ENCODE measurements at regions not wholly inside any gene's neighbourhood (a gene's known extent, or its start where the extent isn't known, plus 50 kb on each side); places are given as distances from the start of the nearest gene placed in this dataset.

DNA sequence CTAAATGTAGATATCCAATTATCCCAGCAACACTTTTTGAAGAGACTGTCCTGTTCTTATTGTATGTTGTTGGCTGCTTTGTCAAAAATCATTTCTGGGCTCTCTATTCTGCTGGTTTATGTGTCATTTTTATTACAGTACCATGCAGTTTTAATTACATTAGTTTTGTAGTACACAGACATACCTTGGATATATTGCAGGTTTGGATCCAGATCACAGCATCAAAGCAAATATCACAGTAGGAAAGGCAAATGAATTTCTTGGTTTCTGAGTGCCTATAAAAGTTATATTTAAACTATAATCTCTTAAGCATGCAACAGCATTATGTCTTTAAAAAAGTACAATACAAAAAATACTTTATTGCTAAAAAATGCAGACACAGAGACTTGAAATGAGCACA is 564.2 kb upstream of the MIR17HG start (continued):
- TF ChIP-seq, protein P1, sequence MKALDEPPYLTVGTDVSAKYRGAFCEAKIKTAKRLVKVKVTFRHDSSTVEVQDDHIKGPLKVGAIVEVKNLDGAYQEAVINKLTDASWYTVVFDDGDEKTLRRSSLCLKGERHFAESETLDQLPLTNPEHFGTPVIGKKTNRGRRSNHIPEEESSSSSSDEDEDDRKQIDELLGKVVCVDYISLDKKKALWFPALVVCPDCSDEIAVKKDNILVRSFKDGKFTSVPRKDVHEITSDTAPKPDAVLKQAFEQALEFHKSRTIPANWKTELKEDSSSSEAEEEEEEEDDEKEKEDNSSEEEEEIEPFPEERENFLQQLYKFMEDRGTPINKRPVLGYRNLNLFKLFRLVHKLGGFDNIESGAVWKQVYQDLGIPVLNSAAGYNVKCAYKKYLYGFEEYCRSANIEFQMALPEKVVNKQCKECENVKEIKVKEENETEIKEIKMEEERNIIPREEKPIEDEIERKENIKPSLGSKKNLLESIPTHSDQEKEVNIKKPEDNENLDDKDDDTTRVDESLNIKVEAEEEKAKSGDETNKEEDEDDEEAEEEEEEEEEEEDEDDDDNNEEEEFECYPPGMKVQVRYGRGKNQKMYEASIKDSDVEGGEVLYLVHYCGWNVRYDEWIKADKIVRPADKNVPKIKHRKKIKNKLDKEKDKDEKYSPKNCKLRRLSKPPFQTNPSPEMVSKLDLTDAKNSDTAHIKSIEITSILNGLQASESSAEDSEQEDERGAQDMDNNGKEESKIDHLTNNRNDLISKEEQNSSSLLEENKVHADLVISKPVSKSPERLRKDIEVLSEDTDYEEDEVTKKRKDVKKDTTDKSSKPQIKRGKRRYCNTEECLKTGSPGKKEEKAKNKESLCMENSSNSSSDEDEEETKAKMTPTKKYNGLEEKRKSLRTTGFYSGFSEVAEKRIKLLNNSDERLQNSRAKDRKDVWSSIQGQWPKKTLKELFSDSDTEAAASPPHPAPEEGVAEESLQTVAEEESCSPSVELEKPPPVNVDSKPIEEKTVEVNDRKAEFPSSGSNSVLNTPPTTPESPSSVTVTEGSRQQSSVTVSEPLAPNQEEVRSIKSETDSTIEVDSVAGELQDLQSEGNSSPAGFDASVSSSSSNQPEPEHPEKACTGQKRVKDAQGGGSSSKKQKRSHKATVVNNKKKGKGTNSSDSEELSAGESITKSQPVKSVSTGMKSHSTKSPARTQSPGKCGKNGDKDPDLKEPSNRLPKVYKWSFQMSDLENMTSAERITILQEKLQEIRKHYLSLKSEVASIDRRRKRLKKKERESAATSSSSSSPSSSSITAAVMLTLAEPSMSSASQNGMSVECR (CRISPR knock-in tag; IDR thresholded peaks at IDR 0.05; ENCODE audit: borderline replicate concordance) = no peak
- TF ChIP-seq PRRX2 (CRISPR knock-in tag; IDR thresholded peaks at IDR 0.05) = no peak
- no peak for TF ChIP-seq ZNF396 (CRISPR knock-in tag; IDR thresholded peaks at IDR 0.05; ENCODE audit: borderline replicate concordance)
- no peak for TF ChIP-seq NR1H2 (CRISPR knock-in tag; IDR thresholded peaks at IDR 0.05)
- TF ChIP-seq, protein P2, sequence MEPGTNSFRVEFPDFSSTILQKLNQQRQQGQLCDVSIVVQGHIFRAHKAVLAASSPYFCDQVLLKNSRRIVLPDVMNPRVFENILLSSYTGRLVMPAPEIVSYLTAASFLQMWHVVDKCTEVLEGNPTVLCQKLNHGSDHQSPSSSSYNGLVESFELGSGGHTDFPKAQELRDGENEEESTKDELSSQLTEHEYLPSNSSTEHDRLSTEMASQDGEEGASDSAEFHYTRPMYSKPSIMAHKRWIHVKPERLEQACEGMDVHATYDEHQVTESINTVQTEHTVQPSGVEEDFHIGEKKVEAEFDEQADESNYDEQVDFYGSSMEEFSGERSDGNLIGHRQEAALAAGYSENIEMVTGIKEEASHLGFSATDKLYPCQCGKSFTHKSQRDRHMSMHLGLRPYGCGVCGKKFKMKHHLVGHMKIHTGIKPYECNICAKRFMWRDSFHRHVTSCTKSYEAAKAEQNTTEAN (CRISPR knock-in tag; IDR thresholded peaks at IDR 0.05) = no peak
- no peak for TF ChIP-seq JAZF1 (CRISPR knock-in tag; IDR thresholded peaks at IDR 0.05)
- no peak for TF ChIP-seq ZNF423 (CRISPR knock-in tag; IDR thresholded peaks at IDR 0.05)
- no peak for TF ChIP-seq ZNF532 (CRISPR knock-in tag; IDR thresholded peaks at IDR 0.05; ENCODE audit: borderline replicate concordance)
- no peak for TF ChIP-seq NR2C2 (CRISPR knock-in tag; IDR thresholded peaks at IDR 0.05)
- no peak for TF ChIP-seq ESRRA (CRISPR knock-in tag; IDR thresholded peaks at IDR 0.05; ENCODE audit: borderline replicate concordance)
- TF ChIP-seq CBFB (CRISPR knock-in tag; IDR thresholded peaks at IDR 0.05; ENCODE audit: low read depth) = no peak
- TF ChIP-seq JUN (CRISPR knock-in tag; IDR thresholded peaks at IDR 0.05) = no peak

DNA sequence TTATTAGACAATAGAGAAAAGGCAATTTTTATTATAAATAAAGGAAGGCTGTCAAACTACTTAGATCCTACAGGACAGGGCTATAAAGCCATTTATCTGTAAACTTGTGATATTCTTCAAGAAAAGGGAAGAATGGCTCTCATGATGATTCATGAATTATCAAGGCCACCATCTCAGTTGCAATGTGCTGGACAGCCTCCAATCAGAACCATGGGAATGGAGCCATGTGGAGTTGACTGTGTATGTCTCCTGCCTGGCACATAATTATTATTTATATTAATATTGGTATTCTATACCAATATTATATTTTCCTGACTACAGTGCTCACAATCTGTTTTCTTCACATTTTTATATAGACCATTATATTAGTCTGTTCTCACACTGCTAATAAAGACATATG is 560.5 kb upstream of the MIR17HG start:
- ChIA-PET CTCF (no interaction called here), POLR2A (no interaction called here)
- Mint-ChIP-seq H3K4me3 (no peak overlapping the region), H3K4me1 (peaks cover 2% of the 10 kb centered on the region), H3K9me3 (peaks cover 4% of the 10 kb centered on the region; the same call in 1 of the 2 replicates), H3K36me3 (peaks cover 2% of the 10 kb centered on the region; the same call in 1 of the 2 replicates), H3K27me3 (ENCODE audit: low read depth) (no peaks in the 10 kb centered on the region), H3K27ac (no peak overlapping the region)
- no peak for DNase-seq (ENCODE audit: low spot score)
- no peak for ATAC-seq
- TF ChIP-seq, protein P3, sequence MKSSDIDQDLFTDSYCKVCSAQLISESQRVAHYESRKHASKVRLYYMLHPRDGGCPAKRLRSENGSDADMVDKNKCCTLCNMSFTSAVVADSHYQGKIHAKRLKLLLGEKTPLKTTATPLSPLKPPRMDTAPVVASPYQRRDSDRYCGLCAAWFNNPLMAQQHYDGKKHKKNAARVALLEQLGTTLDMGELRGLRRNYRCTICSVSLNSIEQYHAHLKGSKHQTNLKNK (CRISPR knock-in tag; IDR thresholded peaks at IDR 0.05) = no peak
- no peak for TF ChIP-seq ZNF532 (CRISPR knock-in tag; IDR thresholded peaks at IDR 0.05; ENCODE audit: borderline replicate concordance)
- no peak for TF ChIP-seq SOX15 (CRISPR knock-in tag; IDR thresholded peaks at IDR 0.05)
- TF ChIP-seq, protein P1 (CRISPR knock-in tag; IDR thresholded peaks at IDR 0.05; ENCODE audit: borderline replicate concordance) = no peak
- no peak for TF ChIP-seq NR1H2 (CRISPR knock-in tag; IDR thresholded peaks at IDR 0.05)
- TF ChIP-seq KAT7 (CRISPR knock-in tag; IDR thresholded peaks at IDR 0.05; ENCODE audit: borderline replicate concordance) = no peak
- TF ChIP-seq TEAD4 (CRISPR knock-in tag; IDR thresholded peaks at IDR 0.05) = no peak
- no peak for TF ChIP-seq GABPB1 (CRISPR knock-in tag; IDR thresholded peaks at IDR 0.05)
- TF ChIP-seq CREB1 (CRISPR knock-in tag; IDR thresholded peaks at IDR 0.05) = no peak
